HG02870 (cell line): ENCODE measurements at regions not wholly inside any gene's neighbourhood (a gene's known extent, or its start where the extent isn't known, plus 50 kb on each side); places are given as distances from the start of the nearest gene placed in this dataset.
"Not testable (repeated sequence)": the region's sequence is repeated elsewhere in the genome, so short reads cannot be mapped to it uniquely, and the experiment has no call there.

Experiments
- ATAC-seq: cut with Tn5 transposase; IDR thresholded peaks from one replicate; pipeline ENCODE4 v1.9.1; 2021; ENCODE audit warnings: mild to moderate bottlenecking, moderate library complexity; ENCODE audit not compliant: unreplicated experiment

- ATAC-seq: no peak
Observed at GRCh38 chr9:117649126-117649525, 55.1 kb upstream of the TLR4 start.

GRCh38 chr9:117644932-117645636 lies 59.1 kb upstream of the TLR4 start:
- ATAC-seq: no peak

GRCh38 chr9:117644133-117644931 lies 59.9 kb upstream of the TLR4 start:
- ATAC-seq: peak; percentile 86

DNA sequence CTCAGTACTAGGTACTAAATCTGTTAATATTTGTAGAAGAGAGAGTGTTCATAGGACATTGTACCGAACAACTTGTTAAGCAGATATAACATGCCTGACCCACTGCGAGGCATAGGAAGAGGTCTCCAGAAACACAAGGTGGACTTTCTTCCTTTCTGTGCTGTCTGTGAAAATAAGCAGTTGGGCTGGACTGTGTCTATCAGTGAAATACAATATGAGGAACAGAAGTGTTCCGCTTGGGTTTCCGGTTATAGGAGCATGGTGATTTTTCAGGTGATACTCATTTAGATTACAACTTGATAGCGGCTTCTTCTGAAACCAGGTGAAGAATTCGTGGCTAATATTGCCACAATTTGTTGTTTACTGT lies 60.9 kb upstream of the TLR4 start:
- ATAC-seq: no peak

GRCh38 chr9:117642571-117643287 lies 61.5 kb upstream of the TLR4 start:
- ATAC-seq: not testable (repeated sequence)

- ATAC-seq: no peak
Observed at GRCh38 chr9:117636681-117637080, 67.5 kb upstream of the TLR4 start.

GRCh38 chr9:117625154-117625553 lies 79.0 kb upstream of the TLR4 start:
- ATAC-seq: no peak

- ATAC-seq: no peak
Observed at GRCh38 chr9:117624106-117624505, 80.1 kb upstream of the TLR4 start.

DNA sequence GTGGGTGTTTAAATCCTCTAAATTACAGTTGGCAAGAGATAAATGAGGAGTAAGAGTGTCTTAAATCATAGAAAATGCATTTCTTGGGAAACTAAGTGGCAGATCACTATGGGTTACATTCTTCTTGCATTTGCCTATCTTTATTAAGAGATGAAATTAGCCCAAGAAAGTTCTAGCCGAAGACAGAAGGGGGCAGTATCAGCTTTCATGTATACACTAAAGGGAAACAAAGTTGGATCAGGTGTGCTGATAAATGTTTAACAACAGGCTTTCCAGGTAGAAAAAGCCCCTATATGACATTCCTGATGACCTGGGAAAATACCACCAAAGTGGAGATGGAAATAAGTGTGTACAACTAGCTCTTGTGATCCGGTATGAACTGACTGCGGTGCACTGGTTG lies 81.9 kb upstream of the TLR4 start:
- ATAC-seq: no peak

DNA sequence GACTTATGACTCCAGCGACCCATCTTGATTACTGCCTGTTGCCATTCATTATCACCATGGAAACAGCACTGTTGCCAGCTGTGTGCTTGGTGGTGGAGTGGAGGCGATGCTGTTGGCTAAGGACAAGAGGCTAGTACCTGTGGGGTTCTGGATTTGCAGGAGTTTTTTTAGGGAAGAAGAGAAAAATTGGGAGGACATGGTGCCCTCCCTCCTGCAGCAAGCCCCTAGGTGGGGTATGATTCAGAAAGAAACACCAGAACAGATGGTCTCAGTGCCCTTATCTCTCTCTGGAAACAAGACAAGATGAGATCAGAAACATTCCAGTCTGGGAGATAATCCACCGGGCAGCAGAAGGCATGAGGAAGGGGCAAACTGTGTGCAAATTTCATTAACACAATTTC lies 87.8 kb upstream of the TLR4 start:
- ATAC-seq: no peak

- ATAC-seq: no peak
Observed at GRCh38 chr9:117612317-117612716, 91.9 kb upstream of the TLR4 start.

DNA sequence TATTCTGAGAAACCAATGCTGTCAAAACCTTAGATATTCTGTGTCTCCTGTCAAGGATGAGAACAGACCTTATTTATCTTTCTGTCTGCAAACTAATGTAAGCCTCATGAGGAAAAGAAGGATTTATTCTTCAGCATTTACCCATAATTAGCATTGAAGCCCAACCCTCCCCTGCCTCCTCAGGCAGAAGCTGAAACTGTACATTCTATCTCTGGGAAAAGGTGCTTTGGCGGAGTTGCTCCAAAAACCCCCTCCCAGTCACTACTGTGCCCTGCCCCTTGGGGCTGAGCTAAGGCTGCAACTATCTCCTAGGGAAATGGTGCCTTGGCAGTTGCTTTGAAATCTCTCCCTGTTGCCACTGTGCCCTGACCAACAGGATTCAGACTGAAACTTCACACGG lies 106.2 kb upstream of the TLR4 start:
- ATAC-seq: no peak

DNA sequence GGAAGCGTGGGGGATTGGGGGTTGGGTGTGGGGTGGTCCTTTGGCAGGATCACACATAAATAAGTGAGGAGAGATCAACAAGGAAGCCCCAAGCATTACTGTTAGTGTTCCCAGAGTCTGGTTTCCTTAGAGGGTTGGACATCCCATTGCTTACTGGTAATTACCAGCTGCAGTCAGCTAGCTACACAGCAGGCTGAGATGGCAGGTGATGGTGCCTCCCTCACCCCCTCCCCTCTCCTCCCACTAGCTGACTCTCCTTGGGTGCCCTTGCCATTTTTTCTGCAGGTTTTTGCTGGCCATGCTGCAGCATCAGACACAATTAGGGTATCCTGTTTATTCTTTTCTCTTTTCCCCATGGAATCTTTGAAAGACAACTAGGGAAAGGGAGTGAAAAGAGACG lies 107.5 kb upstream of the TLR4 start:
- no peak for ATAC-seq

DNA sequence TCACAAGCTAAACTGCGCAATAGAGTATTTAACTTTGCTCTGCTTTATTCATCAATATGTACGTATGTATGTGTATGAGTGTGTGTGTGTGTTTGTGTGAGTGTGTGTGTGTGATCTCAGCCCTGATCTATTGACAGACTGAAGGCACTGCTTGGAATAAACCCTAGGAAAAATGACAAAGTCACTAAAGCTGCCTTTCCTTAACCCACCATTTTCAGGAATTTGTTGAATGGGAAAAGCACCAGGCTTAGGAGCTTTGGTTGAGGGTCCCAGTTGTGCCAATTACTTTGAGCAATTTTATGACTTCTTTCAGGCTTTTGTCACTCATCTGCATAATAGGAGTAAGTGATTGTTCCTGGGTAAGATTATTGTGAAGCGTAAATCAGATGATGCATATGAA lies 108.6 kb upstream of the TLR4 start:
- ATAC-seq: no peak

- no peak for ATAC-seq
Observed at GRCh38 chr9:117587263-117587662, 116.9 kb upstream of the TLR4 start.

DNA sequence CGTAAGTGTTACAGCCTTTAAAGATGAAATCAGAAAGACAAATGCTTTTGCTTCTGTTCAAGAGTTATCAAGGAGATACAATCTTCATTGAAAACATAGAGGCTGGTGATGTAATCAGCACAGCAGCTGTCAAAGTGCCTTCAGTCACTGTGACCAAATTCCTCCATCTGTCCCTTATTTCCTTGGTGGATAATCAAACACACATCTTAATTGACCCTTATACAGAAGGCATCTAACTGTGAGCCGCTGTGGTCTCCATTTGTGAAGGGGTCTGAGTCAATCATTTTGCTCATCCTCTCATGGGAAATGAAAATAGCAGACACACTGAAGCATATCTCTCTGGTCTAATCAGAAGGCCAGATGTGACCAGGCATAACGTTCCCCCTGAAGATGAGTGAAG lies 130.1 kb upstream of the TLR4 start:
- no peak for ATAC-seq

DNA sequence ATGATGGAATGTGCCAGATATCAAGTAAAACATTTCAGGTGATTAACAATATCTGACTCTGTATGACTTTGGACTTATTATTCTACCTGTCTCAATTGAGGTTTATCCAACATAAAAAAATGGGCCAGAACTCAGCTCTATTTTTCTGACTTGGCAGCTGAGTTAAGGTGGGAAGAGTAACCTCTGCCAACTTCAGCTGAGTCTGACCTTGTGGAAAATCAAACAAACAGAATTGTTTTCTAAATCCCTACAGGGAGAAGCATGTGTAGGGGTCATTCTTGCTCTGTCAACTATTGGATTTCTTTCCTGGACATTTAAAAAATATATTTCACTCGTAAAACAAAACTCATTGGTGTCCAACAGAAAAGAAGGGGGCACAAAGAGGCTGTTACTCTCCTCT lies 139.4 kb upstream of the TLR4 start:
- no peak for ATAC-seq

- no peak for ATAC-seq
Observed at GRCh38 chr9:117561761-117562160, 142.4 kb upstream of the TLR4 start.

DNA sequence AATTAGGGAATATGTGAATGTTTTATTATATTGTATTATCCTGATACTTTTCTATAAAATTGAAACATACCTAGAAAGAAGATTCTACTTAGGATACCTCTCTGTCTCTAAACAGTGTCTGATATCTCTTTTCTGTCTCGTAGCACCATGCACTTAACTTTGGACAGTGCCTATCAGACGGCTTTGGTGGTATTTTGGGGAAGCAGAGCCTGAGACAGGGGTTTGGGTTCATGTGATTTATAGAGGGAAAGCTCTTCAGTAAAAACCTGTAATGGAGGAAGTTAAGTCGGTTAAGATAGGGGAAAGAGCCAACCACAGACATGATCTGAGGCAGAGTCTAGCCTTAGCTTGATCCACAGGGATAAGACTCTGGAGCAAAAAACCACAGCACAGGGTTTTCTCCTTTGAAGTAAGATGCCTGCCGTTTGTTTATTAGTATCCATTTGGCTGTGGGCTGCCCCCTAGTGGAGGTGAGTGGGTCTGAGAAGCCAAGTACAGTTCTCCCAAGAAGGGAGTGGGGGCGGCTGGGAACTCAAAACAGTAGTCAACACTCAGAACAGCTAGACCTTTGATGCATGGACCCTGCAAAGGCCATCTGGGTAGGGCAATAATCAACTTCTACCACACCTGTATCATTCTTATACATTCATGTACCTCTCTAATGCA lies 141.2 kb upstream of the ASTN2 start:
- peak; percentile 83 for ATAC-seq

DNA sequence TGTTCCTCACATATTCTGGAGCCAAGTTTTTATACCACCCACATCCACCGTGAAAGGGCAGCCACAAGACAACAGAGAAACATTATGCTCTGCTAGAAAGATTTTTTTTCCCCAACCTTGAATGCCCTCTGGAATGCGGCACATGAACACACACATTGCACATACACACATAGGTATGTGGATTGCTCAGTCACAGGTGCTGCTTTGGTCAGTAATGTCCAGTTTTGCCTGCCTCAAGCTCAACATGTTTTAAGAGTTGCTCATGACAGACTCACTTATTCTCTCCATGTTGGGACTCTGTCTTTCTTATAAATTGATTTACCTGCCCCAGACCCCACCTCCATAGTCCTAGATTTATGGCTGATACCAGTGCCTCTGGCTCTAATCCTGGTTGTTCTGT lies 138.0 kb upstream of the ASTN2 start:
- ATAC-seq: no peak

GRCh38 chr9:117551171-117551570 lies 136.3 kb upstream of the ASTN2 start:
- no peak for ATAC-seq
